OCI-LY7 (cell line): ENCODE measurements at regions not wholly inside any gene's neighbourhood (a gene's known extent, or its start where the extent isn't known, plus 50 kb on each side); places are given as distances from the start of the nearest gene placed in this dataset.

Experiments used
- EZH2phosphoT487 ChIP-seq: fragments of 200-600 bp; sonication (generic); IDR thresholded peaks from 2 replicates; pipeline ENCODE4 v1.6.1; 2018; ENCODE audit warnings: low read depth, borderline replicate concordance, mild to moderate bottlenecking, mixed run types, antibody characterized with exemption, low read length, moderate library complexity, mixed read lengths
- TF ChIP-seq, protein P1 (sequence below): fragments of 200-600 bp; sonication (generic); conservative IDR thresholded peaks from 2 replicates; pipeline ENCODE4 v1.5.1; 2014; ENCODE audit warnings: mild to moderate bottlenecking, antibody characterized with exemption, low read length, moderate library complexity, mixed read lengths

DNA sequence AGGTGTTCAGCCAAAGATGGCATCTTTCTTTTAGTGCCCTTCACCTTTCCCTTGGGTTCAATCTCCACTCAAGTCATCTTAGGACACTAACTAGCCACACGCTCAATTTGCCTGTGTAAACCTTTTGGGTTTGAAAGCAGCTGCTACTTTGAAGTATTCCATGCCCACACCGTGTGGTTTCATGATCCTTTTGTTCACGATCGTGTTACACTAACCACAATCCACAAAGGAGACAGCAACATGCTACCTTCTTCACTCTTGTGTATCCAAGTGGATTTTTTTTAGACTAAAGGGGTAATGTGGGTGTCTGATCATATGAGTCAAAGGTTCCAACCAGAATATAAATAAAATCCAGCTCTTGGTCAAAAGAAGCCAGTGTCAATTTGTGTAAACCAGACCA is 122.7 kb upstream of the FAR2 start:
- TF ChIP-seq, protein P1, sequence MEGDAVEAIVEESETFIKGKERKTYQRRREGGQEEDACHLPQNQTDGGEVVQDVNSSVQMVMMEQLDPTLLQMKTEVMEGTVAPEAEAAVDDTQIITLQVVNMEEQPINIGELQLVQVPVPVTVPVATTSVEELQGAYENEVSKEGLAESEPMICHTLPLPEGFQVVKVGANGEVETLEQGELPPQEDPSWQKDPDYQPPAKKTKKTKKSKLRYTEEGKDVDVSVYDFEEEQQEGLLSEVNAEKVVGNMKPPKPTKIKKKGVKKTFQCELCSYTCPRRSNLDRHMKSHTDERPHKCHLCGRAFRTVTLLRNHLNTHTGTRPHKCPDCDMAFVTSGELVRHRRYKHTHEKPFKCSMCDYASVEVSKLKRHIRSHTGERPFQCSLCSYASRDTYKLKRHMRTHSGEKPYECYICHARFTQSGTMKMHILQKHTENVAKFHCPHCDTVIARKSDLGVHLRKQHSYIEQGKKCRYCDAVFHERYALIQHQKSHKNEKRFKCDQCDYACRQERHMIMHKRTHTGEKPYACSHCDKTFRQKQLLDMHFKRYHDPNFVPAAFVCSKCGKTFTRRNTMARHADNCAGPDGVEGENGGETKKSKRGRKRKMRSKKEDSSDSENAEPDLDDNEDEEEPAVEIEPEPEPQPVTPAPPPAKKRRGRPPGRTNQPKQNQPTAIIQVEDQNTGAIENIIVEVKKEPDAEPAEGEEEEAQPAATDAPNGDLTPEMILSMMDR, result no peak
- no peak for TF ChIP-seq EZH2phosphoT487
